IMR-90 (cell line): ENCODE measurements at regions not wholly inside any gene's neighbourhood (a gene's known extent, or its start where the extent isn't known, plus 50 kb on each side); places are given as distances from the start of the nearest gene placed in this dataset.

Experiments
- CTCF ChIP-seq: conservative IDR thresholded peaks from 2 replicates; pipeline ENCODE4 v1.5.1; 2012; ENCODE audit warnings: mild to moderate bottlenecking, low read depth, low read length, improper control_type of control experiment
- NFE2L2 ChIP-seq: fragments of 150-350 bp; IDR thresholded peaks from 2 replicates; pipeline ENCODE4 v1.6.1; 2016; ENCODE audit warnings: low read depth, mild to moderate bottlenecking, low read length
- POLR2A ChIP-seq: IDR thresholded peaks from 2 replicates; pipeline ENCODE4 v1.6.1; 2012; ENCODE audit warnings: mild to moderate bottlenecking, low read depth, low read length
- RCOR1 ChIP-seq: IDR thresholded peaks from 2 replicates; pipeline ENCODE4 v1.6.1; 2012; ENCODE audit warnings: mild to moderate bottlenecking, low read length, improper control_type of control experiment; ENCODE audit not compliant: insufficient replicate concordance
- RFX5 ChIP-seq: IDR thresholded peaks from 2 replicates; pipeline ENCODE4 v1.8.0; 2012; ENCODE audit warnings: low read depth, mild to moderate bottlenecking, low read length, moderate library complexity

DNA sequence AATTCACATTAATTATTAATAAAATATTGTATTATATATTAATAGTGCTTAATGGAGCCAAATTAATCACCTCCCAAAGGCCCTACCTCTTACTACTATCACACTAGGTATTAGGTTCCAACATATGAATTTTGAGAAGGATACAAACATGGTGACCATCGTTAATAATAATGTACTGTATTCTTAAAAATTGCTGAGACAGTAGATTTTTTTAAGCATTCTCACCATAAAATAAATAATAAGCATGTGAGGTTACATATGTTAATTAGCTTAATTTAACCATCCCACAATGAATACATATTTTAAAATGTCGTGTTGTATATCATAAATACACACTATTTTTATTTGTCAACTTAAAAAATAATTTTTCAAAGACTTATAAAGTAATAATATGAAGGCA is 299.2 kb upstream of the NR5A2 start:
- no peak for TF ChIP-seq POLR2A
- TF ChIP-seq CTCF, result no peak
- TF ChIP-seq RCOR1, result no peak
- no peak for TF ChIP-seq NFE2L2
- no peak for TF ChIP-seq RFX5
